Endothelial cell of umbilical vein (primary cell): ENCODE measurements at regions not wholly inside any gene's neighbourhood (a gene's known extent, or its start where the extent isn't known, plus 50 kb on each side); places are given as distances from the start of the nearest gene placed in this dataset.

ENCODE experiments used
- BruUV-seq: library from RNA; stranded (reverse); fragments of 400-500 nt; replicated peaks from 2 replicates; lab custom pipeline; 2021; lab: Mats Ljungman, UMichigan
- CTCF ChIA-PET: fragments of 300-600, 350-600 bp; sonication (Branson Sonifier 250); formaldehyde crosslinking; loops from one replicate; lab custom pipeline; 2021; ENCODE audit warnings: antibody characterized with exemption, inconsistent platforms; lab: Charles Lee
- POLR2A ChIA-PET: fragments of 300-600, 350-600 bp; sonication (Branson Sonifier 250); formaldehyde crosslinking; loops from one replicate; lab custom pipeline; 2021; ENCODE audit warnings: antibody characterized with exemption, inconsistent platforms; lab: Charles Lee
- DNase-seq: peaks from one replicate; pipeline ENCODE4 v3.0.0-alpha.2; 2011; ENCODE audit warnings: low read depth, low spot score
- FAIRE-seq: peaks from 2 replicates; lab custom pipeline; 2011; peaks lifted over from hg19 to GRCh38; lab: Jason Lieb, UNC
- H2AFZ ChIP-seq: 2 replicates; pipeline ENCODE4 v1.6.0; 2012; ENCODE audit warnings: low read depth, low read length, control low read depth, inconsistent platforms
- H3K27ac ChIP-seq: 2 replicates; pipeline ENCODE4 v1.5.1; 2011; ENCODE audit warnings: low read depth, mild to moderate bottlenecking, control low read depth, low read length, moderate library complexity; ENCODE audit not compliant: insufficient read depth
- H3K27me3 ChIP-seq, 2 experiments: 2 replicates each; pipeline versions ENCODE4 v1.6.0 to v1.6.1; 2011; ENCODE audit warnings: low read length in 2 of 2, mixed read lengths in 1 of 2; ENCODE audit not compliant: control insufficient read depth in 2 of 2, insufficient read depth in 2 of 2
- H3K36me3 ChIP-seq, 2 experiments: 2 replicates in 1 of 2; 3 replicates in 1 of 2; pipeline ENCODE4 v1.5.1; 2011; ENCODE audit warnings: low read length in 2 of 2, mild to moderate bottlenecking in 1 of 2, moderate library complexity in 1 of 2; ENCODE audit not compliant: control insufficient read depth in 2 of 2, insufficient read depth in 2 of 2; ENCODE audit errors: extremely low read depth in 1 of 2
- H3K4me1 ChIP-seq: 3 replicates; pipeline ENCODE4 v1.5.1; 2011; ENCODE audit warnings: mild to moderate bottlenecking, low read length; ENCODE audit not compliant: control insufficient read depth, insufficient read depth; ENCODE audit errors: extremely low read depth
- H3K4me2 ChIP-seq: 2 replicates; pipeline ENCODE4 v1.6.1; 2011; ENCODE audit warnings: low read length, control low read depth, mixed read lengths; ENCODE audit not compliant: insufficient read depth
- H3K4me3 ChIP-seq, 3 experiments: fragments of 200-600 bp in 1 of 3; sonication (generic), shearing (Covaris generic) in 1 of 3; replicated peaks in 1 of 3; 2 replicates each; pipeline ENCODE4 v1.5.1; 2011 to 2016; ENCODE audit warnings: control low read depth in 3 of 3, low read length in 3 of 3, mild to moderate bottlenecking in 2 of 3, inconsistent platforms in 1 of 3, low read depth in 1 of 3, moderate library complexity in 1 of 3; ENCODE audit not compliant: insufficient read depth in 1 of 3
- H3K79me2 ChIP-seq: 2 replicates; pipeline ENCODE4 v1.6.0; 2012; ENCODE audit warnings: low read length, inconsistent platforms; ENCODE audit not compliant: control insufficient read depth, insufficient read depth
- H3K9ac ChIP-seq: replicated peaks from 2 replicates; pipeline ENCODE3; 2011; ENCODE audit warnings: low read length, control low read depth; ENCODE audit not compliant: insufficient read depth; ENCODE audit errors: extremely low read depth
- H3K9me1 ChIP-seq: replicated peaks from 3 replicates; pipeline ENCODE4 v1.6.0; 2011; ENCODE audit warnings: mild to moderate bottlenecking, low read length; ENCODE audit not compliant: control insufficient read depth, insufficient read depth; ENCODE audit errors: extremely low read depth
- H3K9me3 ChIP-seq: replicated peaks from 2 replicates; pipeline ENCODE4 v1.5.1; 2012; ENCODE audit warnings: low read length, inconsistent platforms; ENCODE audit not compliant: control insufficient read depth, insufficient read depth
- H4K20me1 ChIP-seq: replicated peaks from 2 replicates; pipeline ENCODE3; 2011; ENCODE audit warnings: mild to moderate bottlenecking, low read length; ENCODE audit not compliant: control insufficient read depth, insufficient read depth; ENCODE audit errors: extremely low read depth
- EZH2 ChIP-seq: IDR thresholded peaks from 2 replicates; pipeline ENCODE4 v1.6.1; 2012; ENCODE audit warnings: borderline replicate concordance, low read depth, mild to moderate bottlenecking, moderate library complexity, low read length, inconsistent platforms; ENCODE audit not compliant: severe bottlenecking
- FOS ChIP-seq: IDR thresholded peaks from 2 replicates; pipeline ENCODE4 v1.6.1; 2011; ENCODE audit warnings: mild to moderate bottlenecking, low read length, moderate library complexity, borderline replicate concordance; ENCODE audit not compliant: insufficient read depth
- GATA2 ChIP-seq: IDR thresholded peaks from 2 replicates; pipeline ENCODE4 v1.7.0; 2011; ENCODE audit warnings: low read depth, mild to moderate bottlenecking, moderate library complexity, mixed read lengths, low read length; ENCODE audit not compliant: insufficient read length, insufficient read depth
- MAX ChIP-seq: IDR thresholded peaks from 2 replicates; pipeline ENCODE4 v1.6.1; 2011; ENCODE audit not compliant: insufficient read depth, insufficient read length
- MYC ChIP-seq: IDR thresholded peaks from one replicate; pipeline ENCODE4 v1.6.1; 2011; ENCODE audit warnings: mild to moderate bottlenecking, low read depth, low read length
- POLR2A ChIP-seq: IDR thresholded peaks from 2 replicates; pipeline ENCODE4 v1.6.1; 2012; ENCODE audit warnings: low read depth, mild to moderate bottlenecking, control low read depth, low read length
- POLR2AphosphoS5 ChIP-seq: IDR thresholded peaks from 2 replicates; pipeline ENCODE4 v1.6.1; 2012; ENCODE audit warnings: low read depth, mild to moderate bottlenecking, control low read depth, low read length, moderate library complexity; ENCODE audit not compliant: insufficient read depth
- dilution Hi-C: fragments of 300-500 bp; cut with MboI; formaldehyde crosslinking; loops from one replicate; pipeline ENCODE4 v1.15.0; 2019; ENCODE audit warnings: low sequenced_read_pairs; ENCODE audit not compliant: extremely low pct_ligation_motif_present
- intact Hi-C: fragments of 100-400 bp; cut with micrococcal nuclease; formaldehyde crosslinking; loops from one replicate; pipeline ENCODE4 v1.10.0; 2022

- no peaks in the 10 kb centered on the region for H4K20me1 ChIP-seq
- dilution Hi-C loops, result no loop called here
- H3K79me2 ChIP-seq, result no peaks in the 10 kb centered on the region
- H3K27ac ChIP-seq, result no peak overlapping the region
- intact Hi-C loops, result no loop called here
- H3K4me1 ChIP-seq, result no peaks in the 10 kb centered on the region
- ChIA-PET CTCF (interaction anchor here (1.1 kb wide), 1 partner anchor 471 kb away, joined by 4 read pairs; no protein-coding TSS in a partner anchor), POLR2A (no interaction called here)
- H3K36me3 ChIP-seq, result no peaks in the 10 kb centered on the region
- no peak overlapping the region for H2AFZ ChIP-seq
- BruUV-seq, result no TSS peak
- no peaks in the 10 kb centered on the region for H3K9me1 ChIP-seq
- H3K27me3 ChIP-seq, result no peaks in the 10 kb centered on the region
- DNase-seq (no peak), FAIRE-seq (no peak)
- no peak overlapping the region for H3K4me2 ChIP-seq
- no peak for TF ChIP-seq EZH2
- no peak for TF ChIP-seq POLR2AphosphoS5
- TF ChIP-seq MYC, result no peak
- no peak for TF ChIP-seq POLR2A
- no peak for TF ChIP-seq FOS
- no peak for TF ChIP-seq MAX
- H3K4me3 ChIP-seq, result no peak overlapping the region
- H3K9ac ChIP-seq, result no peak overlapping the region
- H3K9me3 ChIP-seq, result no peaks in the 10 kb centered on the region
Measured at GRCh38 chr9:90069085-90069484, 464.3 kb downstream of the GADD45G start.

- Histone ChIP-seq H3K4me2 (no peak overlapping the region), H3K27ac (no peak overlapping the region), H3K4me3 (no peak overlapping the region), H2AFZ (no peak overlapping the region), H3K9me1 (no peaks in the 10 kb centered on the region), H3K27me3 (no peaks in the 10 kb centered on the region), H3K79me2 (no peaks in the 10 kb centered on the region), H4K20me1 (no peaks in the 10 kb centered on the region), H3K9me3 (no peaks in the 10 kb centered on the region), H3K36me3 (no peaks in the 10 kb centered on the region), H3K4me1 (no peaks in the 10 kb centered on the region), H3K9ac (no peak overlapping the region)
- intact Hi-C loops, result no loop called here
- TF ChIP-seq FOS (no peak), GATA2 (no peak), POLR2A (no peak)
- ChIA-PET CTCF (interaction anchor here (1.1 kb wide), 1 partner anchor 472 kb away, joined by 4 read pairs; no protein-coding TSS in a partner anchor), POLR2A (no interaction called here)
- dilution Hi-C loops, result no loop called here
- no peak for DNase-seq
- BruUV-seq, result no TSS peak
- no peak for FAIRE-seq
Measured at GRCh38 chr9:90070056-90070455, 465.2 kb downstream of the GADD45G start.
